ENCODE measurements at regions not wholly inside any gene's neighbourhood (a gene's known extent, or its start where the extent isn't known, plus 50 kb on each side); places are given as distances from the start of the nearest gene placed in this dataset.

GRCh38 chr7:25427721-25428120, 199.4 kb upstream of the NPVF start:
- H3K4me3 ChIP-seq: no peak overlapping the region
- no peaks in the 10 kb centered on the region for H3K9me3 ChIP-seq
- peaks cover 0 to 8% (median 0%) of the 10 kb centered on the region in 4 donors for H3K4me1 ChIP-seq
- H3K27me3 ChIP-seq: no peaks in the 10 kb centered on the region
- no peak for DNase-seq
- H3K36me3 ChIP-seq: no peaks in the 10 kb centered on the region
- TF ChIP-seq CTCF (IDR thresholded peaks at IDR 0.05): no peak
- TF ChIP-seq POLR2A (IDR thresholded peaks at IDR 0.05): no peak
- H3K27ac ChIP-seq: no peak overlapping the region

DNA sequence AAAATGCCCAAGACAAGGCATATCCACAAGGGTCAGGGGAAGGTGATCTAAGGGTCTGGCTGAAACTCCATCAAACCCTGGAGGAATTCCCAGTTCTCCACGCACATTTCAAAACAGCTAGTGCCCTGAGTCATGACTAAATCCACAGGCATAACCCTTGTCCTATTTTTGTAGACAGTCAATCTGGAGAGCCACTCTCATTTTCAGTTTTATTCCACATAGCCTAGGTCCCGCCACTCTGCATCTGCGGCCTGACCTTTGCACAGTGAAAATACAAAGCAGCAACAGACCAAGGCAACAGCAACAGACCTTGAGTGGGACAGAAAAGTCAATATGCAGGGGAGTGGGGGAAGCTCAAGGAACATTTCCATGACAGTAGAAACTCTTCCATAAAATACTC, 201.4 kb upstream of the NPVF start:
- no peaks in the 10 kb centered on the region for H3K27me3 ChIP-seq
- H3K36me3 ChIP-seq: no peaks in the 10 kb centered on the region
- H3K4me1 ChIP-seq: peaks cover 0 to 8% (median 0%) of the 10 kb centered on the region in 4 donors
- no peak for DNase-seq
- TF ChIP-seq CTCF (IDR thresholded peaks at IDR 0.05): no peak
- H3K9me3 ChIP-seq: no peaks in the 10 kb centered on the region
- H3K4me3 ChIP-seq: no peak overlapping the region
- peak overlapping the region in 2 of 4 donors; percentile 42 to 44 for H3K27ac ChIP-seq

DNA sequence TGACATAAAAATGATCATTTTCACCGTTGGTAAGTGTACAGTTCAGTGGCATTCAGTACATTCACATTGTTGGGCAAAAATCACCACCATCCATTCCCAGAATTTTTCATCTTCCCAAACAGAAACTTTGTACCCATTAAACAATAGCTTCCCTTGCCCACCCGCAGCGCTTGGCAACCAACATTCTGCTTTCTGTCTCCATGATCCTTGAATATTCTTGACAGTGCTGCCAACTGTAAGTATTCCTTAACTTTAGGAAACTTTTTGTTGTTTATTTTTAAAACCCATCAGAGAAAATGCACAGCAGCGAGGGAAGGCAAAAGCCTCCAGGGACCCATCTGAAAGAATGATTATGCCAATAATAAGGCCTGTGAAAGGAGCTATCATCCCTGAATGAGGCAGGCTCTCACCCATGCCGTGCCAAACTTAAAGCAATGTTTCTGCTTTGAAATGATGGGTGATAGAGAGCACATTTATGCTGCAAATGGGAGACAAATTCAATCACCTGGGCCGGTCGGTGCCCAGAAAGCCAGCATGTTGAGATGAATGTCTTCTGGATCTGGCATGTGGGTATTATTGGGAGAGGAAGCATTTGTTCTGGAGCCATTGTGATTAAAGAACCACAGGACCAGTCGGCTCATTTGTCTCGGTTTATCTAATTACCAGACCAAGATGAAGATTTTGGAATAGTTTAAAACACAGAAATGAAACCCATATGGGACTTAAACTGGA, 202.1 kb upstream of the NPVF start:
- Histone ChIP-seq H3K27ac (peak overlapping the region in 2 of 4 donors; percentile 42 to 44), H3K36me3 (no peaks in the 10 kb centered on the region), H3K4me1 (peaks cover 0 to 8% (median 0%) of the 10 kb centered on the region in 4 donors), H3K9me3 (no peaks in the 10 kb centered on the region), H3K27me3 (no peaks in the 10 kb centered on the region), H3K4me3 (no peak overlapping the region)
- no peak for DNase-seq
- TF ChIP-seq CTCF (IDR thresholded peaks at IDR 0.05) (no peak), POLR2A (IDR thresholded peaks at IDR 0.05) (no peak)

GRCh38 chr7:25431956-25432450, 203.7 kb upstream of the NPVF start:
- no peak for DNase-seq
- no peaks in the 10 kb centered on the region for H3K27me3 ChIP-seq
- H3K4me3 ChIP-seq: no peak overlapping the region
- peaks cover 0 to 8% (median 0%) of the 10 kb centered on the region in 4 donors for H3K4me1 ChIP-seq
- TF ChIP-seq POLR2A (IDR thresholded peaks at IDR 0.05) (no peak), CTCF (IDR thresholded peaks at IDR 0.05) (no peak)
- H3K27ac ChIP-seq: no peak overlapping the region
- no peaks in the 10 kb centered on the region for H3K9me3 ChIP-seq
- H3K36me3 ChIP-seq: no peaks in the 10 kb centered on the region

DNA sequence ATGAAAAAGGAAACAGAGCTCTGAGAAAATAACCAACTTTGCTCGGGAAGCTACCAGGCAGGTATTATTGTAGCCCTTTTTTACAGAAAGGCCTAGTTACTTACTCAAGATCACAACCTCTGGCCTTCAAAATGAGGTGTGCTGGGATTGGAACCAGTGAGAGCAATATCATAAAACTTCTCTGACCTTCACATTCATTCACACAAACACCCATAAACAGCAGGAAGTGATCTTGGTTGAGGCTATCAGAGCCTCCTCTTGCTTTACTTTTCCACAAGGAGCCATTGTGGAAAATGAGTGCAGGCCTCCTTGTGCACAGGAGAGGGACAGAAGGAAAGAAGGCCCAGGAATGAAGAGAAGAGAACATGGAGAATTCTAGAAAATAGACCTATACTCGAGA, 204.5 kb upstream of the NPVF start:
- TF ChIP-seq CTCF (IDR thresholded peaks at IDR 0.05) (no peak), POLR2A (IDR thresholded peaks at IDR 0.05) (no peak)
- Histone ChIP-seq H3K9me3 (no peaks in the 10 kb centered on the region), H3K27ac (no peak overlapping the region), H3K4me1 (peaks cover 0 to 8% (median 0%) of the 10 kb centered on the region in 4 donors), H3K36me3 (no peaks in the 10 kb centered on the region), H3K4me3 (no peak overlapping the region), H3K27me3 (no peaks in the 10 kb centered on the region)
- no peak for DNase-seq

Data from Peyer's patch (tissue), 4 donors.